D721Med (cell line): ENCODE measurements at regions not wholly inside any gene's neighbourhood (a gene's known extent, or its start where the extent isn't known, plus 50 kb on each side); places are given as distances from the start of the nearest gene placed in this dataset.

Source experiments
- DNase-seq: peaks from one replicate; pipeline ENCODE4 v3.0.0; 2011; ENCODE audit warnings: low spot score; ENCODE audit not compliant: insufficient read length
- FAIRE-seq: peaks from 2 replicates; lab custom pipeline; 2011; peaks lifted over from hg19 to GRCh38; lab: Jason Lieb, UNC
- TF ChIP-seq, protein P1 (sequence below): IDR thresholded peaks from 2 replicates; pipeline ENCODE4 v1.5.1; 2012; ENCODE audit warnings: mild to moderate bottlenecking, control low read depth; ENCODE audit not compliant: insufficient read depth; ENCODE audit errors: missing control alignments

DNA sequence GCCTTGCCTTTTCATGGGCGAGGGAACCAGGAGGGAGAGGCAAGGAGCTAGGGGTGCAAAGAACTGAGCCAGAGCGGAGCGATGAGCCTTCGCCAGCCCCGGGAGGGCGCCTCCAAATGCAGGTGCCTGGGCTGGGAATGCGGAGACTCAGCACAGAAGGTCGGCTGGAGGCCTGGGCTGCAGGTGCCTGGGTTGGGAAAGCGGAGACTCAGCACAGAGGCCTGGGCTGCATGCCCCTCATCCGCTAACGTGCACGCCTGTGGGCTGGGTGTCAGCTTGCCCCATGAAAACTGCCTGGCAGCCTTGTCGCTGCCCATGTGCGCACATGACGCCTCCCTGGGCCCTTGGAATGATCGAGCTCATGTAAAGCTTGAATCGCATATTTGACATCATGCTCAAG is 51.8 kb downstream of the POM121L12 start:
- FAIRE-seq (no peak), DNase-seq (no peak)
- TF ChIP-seq, protein P1, sequence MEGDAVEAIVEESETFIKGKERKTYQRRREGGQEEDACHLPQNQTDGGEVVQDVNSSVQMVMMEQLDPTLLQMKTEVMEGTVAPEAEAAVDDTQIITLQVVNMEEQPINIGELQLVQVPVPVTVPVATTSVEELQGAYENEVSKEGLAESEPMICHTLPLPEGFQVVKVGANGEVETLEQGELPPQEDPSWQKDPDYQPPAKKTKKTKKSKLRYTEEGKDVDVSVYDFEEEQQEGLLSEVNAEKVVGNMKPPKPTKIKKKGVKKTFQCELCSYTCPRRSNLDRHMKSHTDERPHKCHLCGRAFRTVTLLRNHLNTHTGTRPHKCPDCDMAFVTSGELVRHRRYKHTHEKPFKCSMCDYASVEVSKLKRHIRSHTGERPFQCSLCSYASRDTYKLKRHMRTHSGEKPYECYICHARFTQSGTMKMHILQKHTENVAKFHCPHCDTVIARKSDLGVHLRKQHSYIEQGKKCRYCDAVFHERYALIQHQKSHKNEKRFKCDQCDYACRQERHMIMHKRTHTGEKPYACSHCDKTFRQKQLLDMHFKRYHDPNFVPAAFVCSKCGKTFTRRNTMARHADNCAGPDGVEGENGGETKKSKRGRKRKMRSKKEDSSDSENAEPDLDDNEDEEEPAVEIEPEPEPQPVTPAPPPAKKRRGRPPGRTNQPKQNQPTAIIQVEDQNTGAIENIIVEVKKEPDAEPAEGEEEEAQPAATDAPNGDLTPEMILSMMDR, result no peak

DNA sequence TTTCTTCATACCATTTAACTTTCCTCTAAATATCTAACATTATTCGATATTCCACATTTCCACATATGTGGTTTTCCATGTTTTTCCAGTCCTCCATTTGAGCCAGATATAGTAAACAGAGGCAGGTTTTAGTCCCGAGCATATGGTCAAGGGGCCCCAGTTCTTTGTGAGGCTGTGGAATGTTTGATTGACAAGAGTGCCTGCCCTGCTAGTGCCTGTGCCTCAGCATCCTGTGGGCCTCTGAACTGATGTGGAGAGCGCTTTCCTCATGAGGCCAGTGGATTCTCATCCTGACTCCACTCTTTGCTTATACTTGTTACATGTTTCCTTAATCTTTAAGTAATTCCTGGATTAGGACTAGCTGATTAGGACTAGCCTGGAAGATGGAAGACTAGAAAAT is 58.8 kb downstream of the POM121L12 start:
- DNase-seq (no peak), FAIRE-seq (no peak)
- TF ChIP-seq, protein P1, result no peak

DNA sequence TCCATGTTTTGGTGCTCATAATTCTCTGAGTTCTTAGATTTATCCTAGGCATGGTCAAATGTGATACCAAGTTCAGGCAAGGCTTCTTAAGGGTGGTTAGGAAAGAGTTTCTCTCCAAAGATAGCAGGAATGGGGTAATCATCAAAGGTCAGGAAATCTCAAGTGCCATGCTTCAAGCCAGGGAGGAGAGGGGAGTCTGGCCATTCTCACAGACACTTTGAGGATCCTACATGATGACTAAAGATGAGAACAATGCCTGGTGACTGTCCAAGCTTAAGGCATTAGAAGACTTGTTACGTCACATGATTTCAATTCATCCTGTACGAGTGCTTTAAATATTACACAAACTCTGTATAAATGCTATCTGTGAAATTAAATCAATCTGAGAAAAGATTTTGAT is 59.4 kb downstream of the POM121L12 start:
- no peak for FAIRE-seq
- TF ChIP-seq, protein P1, result no peak
- no peak for DNase-seq

DNA sequence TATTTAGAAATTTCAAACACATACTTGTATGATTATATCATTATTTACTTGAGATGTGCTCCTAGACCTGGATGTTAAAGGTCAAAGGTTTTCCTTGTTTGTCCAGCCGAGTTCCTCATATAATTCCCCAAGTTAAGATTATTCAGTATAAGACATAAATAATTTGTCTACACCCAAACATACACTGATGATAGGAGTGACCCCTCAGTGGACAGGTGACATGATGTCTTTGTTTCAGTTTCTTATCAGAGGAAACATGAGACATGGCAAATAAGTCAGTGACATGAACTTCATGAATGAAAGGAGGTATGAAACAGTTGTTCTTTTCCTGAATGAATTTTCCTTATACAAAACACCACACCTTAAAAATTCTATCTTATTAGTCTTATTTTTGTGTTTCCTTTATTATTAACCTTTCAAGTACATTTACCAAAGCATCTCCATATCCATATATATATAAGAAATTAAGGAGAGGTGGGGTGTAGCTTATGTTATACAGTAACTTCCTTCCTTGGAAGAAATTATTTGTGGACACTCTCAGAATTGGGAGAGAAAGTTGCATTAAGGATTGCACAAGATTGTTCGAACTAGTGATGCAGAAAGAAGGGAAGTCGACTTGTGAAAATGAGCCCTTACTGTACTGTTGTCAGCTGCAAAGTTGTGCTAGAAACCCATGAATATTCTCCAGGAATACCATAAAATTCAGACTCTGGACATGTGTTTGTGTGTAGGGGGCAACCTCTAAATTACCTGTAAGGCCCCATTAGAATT is 60.5 kb downstream of the POM121L12 start:
- no peak for FAIRE-seq
- TF ChIP-seq, protein P1, result no peak
- DNase-seq, result no peak

DNA sequence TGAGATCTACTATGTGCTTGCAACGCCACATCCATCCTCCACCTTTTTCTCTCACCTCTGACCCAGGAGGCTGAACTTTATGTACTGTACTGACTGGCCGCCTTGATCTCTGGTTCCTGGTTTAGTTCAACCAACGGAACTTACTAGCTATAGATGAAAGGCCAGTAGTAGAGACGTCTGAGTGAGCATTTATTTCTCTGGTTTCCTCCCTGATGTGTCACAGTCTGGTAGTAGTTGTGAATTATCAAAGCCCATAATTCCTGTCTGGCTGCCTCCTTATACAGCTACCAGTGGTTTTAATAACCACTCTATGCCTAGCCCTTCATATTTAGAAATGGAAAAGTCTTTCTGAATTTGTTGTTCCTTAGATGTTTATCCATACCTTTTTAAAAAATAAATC is 64.7 kb downstream of the POM121L12 start:
- TF ChIP-seq, protein P1, result no peak
- DNase-seq (no peak), FAIRE-seq (no peak)

DNA sequence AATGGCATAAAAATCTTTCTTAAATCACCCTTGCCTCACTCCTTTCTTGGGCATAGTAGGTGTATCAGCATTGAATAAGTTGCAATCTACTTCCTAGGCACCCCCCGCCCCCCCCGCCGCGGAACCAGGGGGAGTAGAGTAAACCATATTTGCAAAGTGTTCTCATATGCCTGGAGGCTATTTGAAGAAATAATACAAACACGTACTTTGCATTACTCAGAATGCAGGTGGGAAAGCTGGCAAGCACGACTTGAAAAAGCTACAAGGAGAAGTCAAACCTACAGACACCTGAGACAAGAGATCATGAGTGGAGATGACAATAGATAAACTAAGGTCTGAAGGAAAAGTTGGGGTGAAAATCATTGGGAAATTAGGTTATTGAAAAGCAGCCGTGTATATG is 65.6 kb downstream of the POM121L12 start:
- no peak for DNase-seq
- TF ChIP-seq, protein P1, result no peak
- FAIRE-seq, result no peak

DNA sequence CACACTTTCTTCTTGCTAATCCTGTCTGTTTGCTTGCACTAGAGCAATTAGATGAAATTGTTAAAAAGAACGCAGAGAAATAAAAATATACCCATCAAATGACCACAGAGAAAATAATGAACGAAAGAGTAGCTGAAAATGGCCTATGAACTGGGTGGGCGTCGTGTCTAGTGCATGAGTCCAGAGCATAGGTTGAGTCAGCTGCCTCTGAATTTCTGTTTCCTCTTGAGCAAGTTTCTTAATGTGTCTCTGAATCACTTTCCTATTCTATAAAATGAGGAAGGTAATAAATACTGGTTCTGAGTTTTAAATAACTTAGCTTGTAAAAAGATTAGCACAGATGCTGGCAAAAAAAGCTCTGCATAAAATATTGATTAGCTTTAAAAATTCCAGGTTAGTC is 75.0 kb downstream of the POM121L12 start:
- TF ChIP-seq, protein P1, result no peak
- FAIRE-seq, result no peak
- DNase-seq, result no peak
